ENCODE measurements at regions not wholly inside any gene's neighbourhood (a gene's known extent, or its start where the extent isn't known, plus 50 kb on each side); places are given as distances from the start of the nearest gene placed in this dataset.

DNA sequence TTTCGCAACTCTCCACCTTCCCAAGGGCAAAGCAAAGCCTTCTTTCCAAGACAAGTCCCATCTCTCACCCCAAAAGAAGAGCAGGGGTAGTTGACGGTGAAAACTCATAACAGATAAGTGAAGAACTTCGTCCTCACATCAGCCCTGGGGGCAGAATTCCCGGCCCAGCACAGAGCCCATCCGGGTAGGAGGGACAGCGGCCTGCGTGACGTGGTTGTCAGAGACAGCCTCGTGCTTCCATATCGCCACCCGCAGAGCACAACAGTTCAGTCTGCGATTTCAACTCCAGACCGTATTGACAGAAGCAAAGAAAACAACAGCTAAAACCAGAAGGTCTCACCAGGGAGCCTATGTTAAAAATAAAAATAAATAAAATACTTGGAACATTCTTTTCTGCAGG is 273.2 kb downstream of the SYK start:
- Histone ChIP-seq H3K9me3 (ENCODE audit: low read depth) (no peaks in the 10 kb centered on the region), H3K4me1 (ENCODE audit: low read depth) (peaks cover 11% of the 10 kb centered on the region), H3K4me3 (no peak overlapping the region), H3K36me3 (no peaks in the 10 kb centered on the region), H3K27me3 (no peaks in the 10 kb centered on the region), H3K27ac (no peak overlapping the region)
- DNase-seq (ENCODE audit: low read depth in 1 of 2, low spot score in 1 of 2), result no peak
- TF ChIP-seq, protein P1, sequence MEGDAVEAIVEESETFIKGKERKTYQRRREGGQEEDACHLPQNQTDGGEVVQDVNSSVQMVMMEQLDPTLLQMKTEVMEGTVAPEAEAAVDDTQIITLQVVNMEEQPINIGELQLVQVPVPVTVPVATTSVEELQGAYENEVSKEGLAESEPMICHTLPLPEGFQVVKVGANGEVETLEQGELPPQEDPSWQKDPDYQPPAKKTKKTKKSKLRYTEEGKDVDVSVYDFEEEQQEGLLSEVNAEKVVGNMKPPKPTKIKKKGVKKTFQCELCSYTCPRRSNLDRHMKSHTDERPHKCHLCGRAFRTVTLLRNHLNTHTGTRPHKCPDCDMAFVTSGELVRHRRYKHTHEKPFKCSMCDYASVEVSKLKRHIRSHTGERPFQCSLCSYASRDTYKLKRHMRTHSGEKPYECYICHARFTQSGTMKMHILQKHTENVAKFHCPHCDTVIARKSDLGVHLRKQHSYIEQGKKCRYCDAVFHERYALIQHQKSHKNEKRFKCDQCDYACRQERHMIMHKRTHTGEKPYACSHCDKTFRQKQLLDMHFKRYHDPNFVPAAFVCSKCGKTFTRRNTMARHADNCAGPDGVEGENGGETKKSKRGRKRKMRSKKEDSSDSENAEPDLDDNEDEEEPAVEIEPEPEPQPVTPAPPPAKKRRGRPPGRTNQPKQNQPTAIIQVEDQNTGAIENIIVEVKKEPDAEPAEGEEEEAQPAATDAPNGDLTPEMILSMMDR (IDR thresholded peaks at IDR 0.05; ENCODE audit: low read depth, low read length), result no peak

DNA sequence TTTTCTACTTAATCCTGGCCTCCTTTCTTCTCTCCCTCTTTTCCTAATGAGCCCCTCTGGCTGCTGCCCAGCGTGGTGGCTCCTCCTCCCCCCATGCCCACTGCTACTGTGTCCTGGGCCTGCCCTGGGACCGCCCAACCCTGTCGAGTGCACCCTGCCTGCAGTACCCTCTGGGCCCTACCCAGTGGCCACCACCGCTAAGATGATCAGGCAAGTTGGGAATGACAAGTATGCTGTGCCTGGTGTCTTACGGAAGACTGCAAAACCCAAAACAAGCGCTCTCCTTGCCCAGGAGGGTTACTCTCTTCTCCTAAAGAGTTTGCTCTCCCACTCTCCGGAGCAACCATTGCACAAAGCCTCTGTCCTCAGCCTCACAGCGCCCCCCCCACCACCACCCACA is 273.7 kb downstream of the SYK start:
- Histone ChIP-seq H3K27ac (no peak overlapping the region), H3K9me3 (ENCODE audit: low read depth) (no peaks in the 10 kb centered on the region), H3K4me3 (no peak overlapping the region), H3K27me3 (no peaks in the 10 kb centered on the region), H3K36me3 (no peaks in the 10 kb centered on the region), H3K4me1 (ENCODE audit: low read depth) (peaks cover 11% of the 10 kb centered on the region)
- no peak for DNase-seq (ENCODE audit: low read depth in 1 of 2, low spot score in 1 of 2)
- TF ChIP-seq, protein P1 (IDR thresholded peaks at IDR 0.05; ENCODE audit: low read depth, low read length), result no peak

GRCh38 chr9:91077624-91078368 is 276.2 kb downstream of the SYK start:
- H3K4me3 ChIP-seq, result no peak overlapping the region
- H3K27ac ChIP-seq, result no peak overlapping the region
- no peaks in the 10 kb centered on the region for H3K9me3 ChIP-seq (ENCODE audit: low read depth)
- TF ChIP-seq, protein P1 (IDR thresholded peaks at IDR 0.05; ENCODE audit: low read depth, low read length), result no peak
- peaks cover 8% of the 10 kb centered on the region for H3K4me1 ChIP-seq (ENCODE audit: low read depth)
- peak in 1 of 2 donors; percentile 46 for DNase-seq (ENCODE audit: low read depth in 1 of 2, low spot score in 1 of 2)
- no peaks in the 10 kb centered on the region for H3K36me3 ChIP-seq
- H3K27me3 ChIP-seq, result no peaks in the 10 kb centered on the region

GRCh38 chr9:91078369-91078695 is 276.7 kb downstream of the SYK start:
- TF ChIP-seq, protein P1 (IDR thresholded peaks at IDR 0.05; ENCODE audit: low read depth, low read length), result no peak
- H3K4me1 ChIP-seq (ENCODE audit: low read depth), result peaks cover 6% of the 10 kb centered on the region
- no peaks in the 10 kb centered on the region for H3K27me3 ChIP-seq
- DNase-seq (ENCODE audit: low read depth in 1 of 2, low spot score in 1 of 2), result no peak
- no peaks in the 10 kb centered on the region for H3K36me3 ChIP-seq
- no peak overlapping the region for H3K4me3 ChIP-seq
- H3K9me3 ChIP-seq (ENCODE audit: low read depth), result no peaks in the 10 kb centered on the region
- H3K27ac ChIP-seq, result no peak overlapping the region

GRCh38 chr9:91082731-91083130 is 279.0 kb downstream of the AUH start:
- Histone ChIP-seq H3K27ac (no peak overlapping the region), H3K27me3 (no peaks in the 10 kb centered on the region), H3K36me3 (no peaks in the 10 kb centered on the region), H3K4me3 (no peak overlapping the region), H3K9me3 (ENCODE audit: low read depth) (no peaks in the 10 kb centered on the region), H3K4me1 (ENCODE audit: low read depth) (no peaks in the 10 kb centered on the region)
- DNase-seq (ENCODE audit: low read depth in 1 of 2, low spot score in 1 of 2), result no peak
- TF ChIP-seq, protein P1 (IDR thresholded peaks at IDR 0.05; ENCODE audit: low read depth, low read length), result no peak
